HG02973 (cell line): ENCODE measurements at regions not wholly inside any gene's neighbourhood (a gene's known extent, or its start where the extent isn't known, plus 50 kb on each side); places are given as distances from the start of the nearest gene placed in this dataset.
"Not testable (repeated sequence)": the region's sequence is repeated elsewhere in the genome, so short reads cannot be mapped to it uniquely, and the experiment has no call there.

Experiments used
- ATAC-seq: cut with Tn5 transposase; IDR thresholded peaks from one replicate; pipeline ENCODE4 v1.9.1; 2021; ENCODE audit warnings: moderate library complexity; ENCODE audit not compliant: unreplicated experiment

GRCh38 chr11:28787897-28788296 is 679.7 kb downstream of the METTL15 start:
- ATAC-seq: not testable (repeated sequence)

DNA sequence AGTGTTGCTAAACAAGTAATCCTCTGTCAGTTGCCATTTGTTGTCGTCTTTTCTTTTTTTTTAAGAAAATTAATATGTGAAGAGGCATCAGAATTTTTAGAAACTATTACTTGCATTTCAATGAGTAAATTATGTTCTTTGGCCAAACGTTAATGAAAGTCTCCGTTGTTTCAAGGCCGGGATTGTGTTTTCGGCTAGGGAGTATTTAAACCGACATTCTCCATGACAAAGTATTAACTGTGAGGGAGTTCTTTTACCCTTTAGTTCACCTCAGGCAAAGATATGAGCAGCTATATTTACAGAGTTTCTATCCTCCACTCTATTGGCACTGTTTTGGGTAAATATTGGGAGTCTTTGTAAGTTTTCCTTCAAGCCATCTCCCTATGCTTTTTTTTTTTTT is 668.9 kb downstream of the METTL15 start:
- ATAC-seq: no peak

DNA sequence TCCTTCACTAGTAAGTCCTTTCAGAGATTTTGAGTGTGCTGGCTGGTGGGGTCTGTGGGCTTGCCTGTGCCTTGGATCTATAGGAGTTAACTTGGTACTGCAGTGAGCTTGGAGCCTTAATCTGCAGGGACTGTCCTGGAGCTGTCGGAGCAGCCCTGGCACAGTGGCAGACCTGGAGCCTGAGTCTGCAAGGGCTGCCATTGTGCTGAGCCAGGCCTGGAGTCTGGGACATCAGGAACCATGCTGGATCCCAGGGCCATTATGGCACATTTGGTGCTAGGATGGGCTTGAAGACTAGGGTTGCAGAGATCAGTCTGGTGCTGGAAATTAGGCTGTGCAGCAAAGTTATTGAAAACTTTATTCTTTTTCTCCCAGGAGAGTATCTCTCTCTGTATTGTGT is 665.4 kb downstream of the METTL15 start:
- no peak for ATAC-seq

DNA sequence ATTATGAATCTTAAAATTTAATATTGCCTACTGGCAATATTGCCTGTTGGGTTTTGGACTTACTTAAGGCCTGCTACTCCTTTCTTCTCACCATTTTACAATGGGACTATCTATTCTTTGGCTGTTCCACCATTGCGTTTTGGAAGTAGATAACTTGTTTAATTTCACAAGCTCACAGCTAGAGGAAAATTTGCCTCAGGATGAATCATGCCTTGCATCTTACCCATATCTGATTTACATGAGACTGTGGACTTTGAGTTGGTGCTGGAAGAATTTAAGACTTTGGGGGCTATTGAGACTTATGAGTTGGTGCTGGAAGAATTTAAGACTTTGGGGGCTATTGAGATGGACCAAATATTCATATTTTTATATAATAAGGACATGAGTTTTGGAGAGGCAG is 662.6 kb downstream of the METTL15 start:
- ATAC-seq: no peak

- ATAC-seq: no peak
Measured at GRCh38 chr11:28767574-28767973, 659.4 kb downstream of the METTL15 start.

GRCh38 chr11:28763876-28764275 is 655.7 kb downstream of the METTL15 start:
- no peak for ATAC-seq

- no peak for ATAC-seq
Measured at GRCh38 chr11:28763151-28763550, 655.0 kb downstream of the METTL15 start.

- ATAC-seq: no peak
Measured at GRCh38 chr11:28760676-28761390, 652.6 kb downstream of the METTL15 start.

GRCh38 chr11:28759311-28759710 is 651.1 kb downstream of the METTL15 start:
- ATAC-seq: no peak

- no peak for ATAC-seq
Measured at GRCh38 chr11:28757725-28758515, 649.7 kb downstream of the METTL15 start.

DNA sequence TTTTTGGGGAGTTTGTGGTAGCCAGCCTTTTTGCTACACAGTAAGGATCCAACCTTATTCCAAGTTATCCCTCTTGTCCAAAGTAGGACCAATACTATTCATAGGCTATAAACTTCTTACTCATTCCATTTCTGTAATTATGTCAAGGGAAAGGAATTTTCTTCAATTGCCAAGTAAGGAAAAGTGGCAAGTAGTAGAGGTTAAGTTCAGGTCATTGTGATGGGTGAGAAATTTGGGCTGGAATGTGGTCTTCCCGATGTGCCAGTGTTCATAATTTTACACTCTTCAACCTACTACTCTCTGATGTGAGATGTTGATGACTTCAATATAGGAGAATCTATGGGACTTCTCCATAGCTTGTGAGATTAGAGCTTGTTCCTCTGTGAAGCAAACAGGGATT is 648.8 kb downstream of the METTL15 start:
- ATAC-seq: no peak

GRCh38 chr11:28743061-28743550 is 634.9 kb downstream of the METTL15 start:
- no peak for ATAC-seq

DNA sequence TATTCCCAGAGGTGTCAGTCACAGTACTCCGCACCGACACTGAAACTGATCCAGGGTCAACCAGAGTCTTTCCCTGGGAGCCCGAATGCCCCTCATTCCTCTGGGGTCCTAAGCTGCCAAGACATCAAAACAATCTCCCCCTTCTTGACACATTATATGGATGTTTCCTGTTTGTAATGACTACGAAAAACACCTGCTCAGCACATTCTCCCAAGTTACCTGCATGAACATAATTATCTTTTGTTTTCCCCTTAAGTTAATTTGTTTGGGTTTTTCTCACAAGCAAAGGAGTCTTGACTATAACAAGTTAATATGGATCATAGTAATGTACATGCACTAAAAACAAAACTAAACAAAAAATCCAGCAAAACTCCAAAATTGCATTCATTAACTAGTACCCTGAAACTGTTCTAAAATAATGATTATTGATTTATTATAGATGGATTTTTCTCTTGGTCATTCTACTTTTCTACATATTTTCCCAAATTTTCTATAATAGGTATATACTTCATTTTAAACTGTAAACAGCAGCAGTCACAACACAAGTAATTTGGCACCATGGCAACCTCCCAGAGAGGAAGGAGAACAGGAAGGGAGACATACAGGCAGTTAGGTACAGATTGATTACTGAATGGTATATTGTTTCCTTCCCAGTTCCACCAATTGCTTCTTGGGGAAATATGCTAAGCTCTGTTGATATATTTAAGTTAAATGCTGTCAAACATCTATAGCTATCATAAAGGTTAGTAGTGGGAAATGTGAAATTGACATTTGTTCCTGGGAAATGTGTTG is 631.5 kb downstream of the METTL15 start:
- ATAC-seq: no peak

DNA sequence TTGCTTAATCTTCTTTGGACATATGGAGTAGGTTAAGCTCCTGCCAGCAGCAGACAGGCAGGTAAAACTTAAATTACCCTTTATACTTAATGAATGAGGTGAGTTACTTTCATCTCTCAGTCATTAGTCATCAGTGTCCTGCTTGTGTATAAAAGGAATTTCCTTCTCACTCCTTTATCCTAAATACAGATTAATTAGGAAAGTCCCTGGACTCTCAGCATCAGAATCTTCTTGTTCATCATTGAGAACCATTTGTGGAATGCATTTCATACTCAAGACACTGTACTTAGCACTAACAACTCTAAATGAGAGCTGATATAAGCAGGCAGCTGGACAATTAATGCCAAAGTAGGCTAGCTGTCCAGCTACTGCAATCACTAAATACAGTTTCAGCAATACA is 630.4 kb downstream of the METTL15 start:
- no peak for ATAC-seq

GRCh38 chr11:28736256-28736655 is 628.1 kb downstream of the METTL15 start:
- no peak for ATAC-seq

DNA sequence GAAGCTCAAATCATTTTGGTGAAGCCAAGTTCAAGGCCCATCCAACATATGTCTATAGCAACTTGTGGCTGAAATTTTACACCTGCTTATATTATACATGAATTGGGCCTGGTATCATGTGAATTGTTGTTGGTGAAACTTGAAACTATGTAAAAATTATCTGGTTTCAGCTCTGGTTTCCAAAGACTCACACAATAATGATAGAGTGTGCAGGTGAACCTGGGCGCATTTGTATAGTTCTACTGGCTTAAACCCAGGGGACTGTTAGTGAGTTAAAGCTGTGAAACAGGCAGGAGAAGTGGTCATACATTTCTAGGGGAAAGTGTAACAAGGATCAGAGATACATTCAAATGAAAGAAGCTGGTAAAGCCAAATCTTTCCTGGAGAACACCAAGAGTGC is 627.3 kb downstream of the METTL15 start:
- ATAC-seq: no peak

GRCh38 chr11:28730889-28731288 is 622.7 kb downstream of the METTL15 start:
- ATAC-seq: no peak

DNA sequence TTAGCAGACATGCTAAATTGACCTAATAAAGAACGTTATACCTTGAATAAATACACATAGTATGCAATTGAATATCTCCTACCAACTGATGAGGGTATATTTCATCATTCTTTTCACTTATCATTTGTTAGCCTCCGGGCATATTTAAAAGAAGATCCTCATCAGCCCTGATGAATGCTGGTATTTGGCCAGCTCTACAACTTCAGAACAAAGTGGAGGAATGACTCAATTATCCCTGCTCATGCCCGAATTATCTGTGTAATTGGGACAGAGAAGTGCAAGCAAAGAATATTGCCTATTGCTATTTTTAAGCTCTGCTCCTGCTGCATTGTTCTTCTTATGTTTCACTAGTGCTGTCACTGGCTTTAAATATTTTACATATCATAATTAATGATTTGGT is 622.1 kb downstream of the METTL15 start:
- no peak for ATAC-seq

GRCh38 chr11:28729339-28729738 is 621.2 kb downstream of the METTL15 start:
- ATAC-seq: no peak

DNA sequence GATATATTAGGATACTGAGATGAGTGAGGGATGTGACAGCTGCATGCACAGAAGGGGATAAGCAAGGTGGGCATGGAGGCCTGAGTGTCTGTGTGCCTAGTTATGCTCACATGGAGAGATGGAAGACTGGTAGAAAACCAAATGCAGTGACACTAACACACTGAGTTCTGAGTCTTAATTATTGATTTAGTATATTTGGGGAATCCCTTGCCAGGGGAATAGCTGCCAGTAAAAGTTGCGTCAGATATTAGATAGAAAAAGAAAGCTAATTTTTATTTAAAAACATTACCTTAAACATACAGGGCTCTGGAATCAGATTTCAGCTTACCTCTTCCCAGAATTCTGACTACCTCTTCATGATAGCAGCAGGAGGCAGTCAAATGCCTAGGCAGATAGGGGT is 620.5 kb downstream of the METTL15 start:
- ATAC-seq: no peak

GRCh38 chr11:28727254-28727653 is 619.1 kb downstream of the METTL15 start:
- no peak for ATAC-seq
